Gastrocnemius medialis (tissue), 4 donors: ENCODE measurements at regions not wholly inside any gene's neighbourhood (a gene's known extent, or its start where the extent isn't known, plus 50 kb on each side); places are given as distances from the start of the nearest gene placed in this dataset.

Experiments
- POLR2A ChIP-seq, 2 donors: fragments of 450-650 bp; IDR thresholded peaks; one replicate each; pipeline ENCODE4 v1.6.1; 2017; ENCODE audit warnings: antibody characterized with exemption in 2 of 2, mild to moderate bottlenecking in 2 of 2, moderate library complexity in 2 of 2
- TF ChIP-seq, protein P1 (sequence below), 5 experiments: fragments of 450-650 bp in 3 of 5; fragments of 200-600 bp in 2 of 5; sonication (generic) in 2 of 5; IDR thresholded peaks in 4 of 5; conservative IDR thresholded peaks in 1 of 5; 1 replicate in 4 of 5; 2 replicates in 1 of 5; pipeline ENCODE4 v1.5.1; 2016 to 2019; ENCODE audit warnings: antibody characterized with exemption in 5 of 5, mild to moderate bottlenecking in 3 of 5, moderate library complexity in 3 of 5

DNA sequence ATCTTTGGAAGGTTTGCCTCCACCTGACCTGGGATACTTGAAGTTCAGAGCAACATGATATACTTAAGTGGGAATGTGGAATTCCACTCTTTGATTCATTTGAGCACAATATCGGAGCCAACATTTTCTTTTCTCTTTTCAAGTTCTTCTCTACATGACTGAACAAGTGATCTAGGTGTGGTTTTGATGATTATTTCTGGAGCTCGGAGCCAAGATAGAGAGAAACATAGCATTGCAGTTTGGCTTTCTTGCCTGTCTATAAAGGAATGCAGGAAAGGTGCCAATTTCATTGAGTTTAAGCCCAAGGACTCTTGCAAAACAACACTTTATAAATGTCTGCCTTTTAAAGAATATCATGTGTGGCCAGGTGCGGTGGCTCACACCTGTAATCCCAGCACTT is 124.2 kb upstream of the FAM83B start:
- TF ChIP-seq, protein P1, sequence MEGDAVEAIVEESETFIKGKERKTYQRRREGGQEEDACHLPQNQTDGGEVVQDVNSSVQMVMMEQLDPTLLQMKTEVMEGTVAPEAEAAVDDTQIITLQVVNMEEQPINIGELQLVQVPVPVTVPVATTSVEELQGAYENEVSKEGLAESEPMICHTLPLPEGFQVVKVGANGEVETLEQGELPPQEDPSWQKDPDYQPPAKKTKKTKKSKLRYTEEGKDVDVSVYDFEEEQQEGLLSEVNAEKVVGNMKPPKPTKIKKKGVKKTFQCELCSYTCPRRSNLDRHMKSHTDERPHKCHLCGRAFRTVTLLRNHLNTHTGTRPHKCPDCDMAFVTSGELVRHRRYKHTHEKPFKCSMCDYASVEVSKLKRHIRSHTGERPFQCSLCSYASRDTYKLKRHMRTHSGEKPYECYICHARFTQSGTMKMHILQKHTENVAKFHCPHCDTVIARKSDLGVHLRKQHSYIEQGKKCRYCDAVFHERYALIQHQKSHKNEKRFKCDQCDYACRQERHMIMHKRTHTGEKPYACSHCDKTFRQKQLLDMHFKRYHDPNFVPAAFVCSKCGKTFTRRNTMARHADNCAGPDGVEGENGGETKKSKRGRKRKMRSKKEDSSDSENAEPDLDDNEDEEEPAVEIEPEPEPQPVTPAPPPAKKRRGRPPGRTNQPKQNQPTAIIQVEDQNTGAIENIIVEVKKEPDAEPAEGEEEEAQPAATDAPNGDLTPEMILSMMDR (IDR thresholded peaks at IDR 0.05 in 4 of 5, conservative IDR thresholded peaks at IDR 0.05 in 1 of 5) = no peak
- TF ChIP-seq POLR2A (IDR thresholded peaks at IDR 0.05) = no peak
